ENCODE measurements at regions not wholly inside any gene's neighbourhood (a gene's known extent, or its start where the extent isn't known, plus 50 kb on each side); places are given as distances from the start of the nearest gene placed in this dataset.

GRCh38 chr2:118614841-118615271, 232.6 kb downstream of the EN1 start:
- no peak for DNase-seq
- TF ChIP-seq GATA1 (IDR thresholded peaks at IDR 0.05; ENCODE audit: low read depth, low read length) (no peak), POLR2A (IDR thresholded peaks at IDR 0.05; ENCODE audit: low read length) (no peak)

- TF ChIP-seq POLR2A (IDR thresholded peaks at IDR 0.05; ENCODE audit: low read length) (no peak), GATA1 (IDR thresholded peaks at IDR 0.05; ENCODE audit: low read depth, low read length) (no peak)
- DNase-seq: no peak
These were observed 233.7 kb downstream of the EN1 start for GRCh38 chr2:118613737-118614136.

- TF ChIP-seq POLR2A (IDR thresholded peaks at IDR 0.05; ENCODE audit: low read length) (no peak), GATA1 (IDR thresholded peaks at IDR 0.05; ENCODE audit: low read depth, low read length) (no peak)
- no peak for DNase-seq
These were observed 235.8 kb downstream of the EN1 start for GRCh38 chr2:118611691-118612090.

- no peak for DNase-seq
- TF ChIP-seq GATA1 (IDR thresholded peaks at IDR 0.05; ENCODE audit: low read depth, low read length): no peak
- no peak for TF ChIP-seq POLR2A (IDR thresholded peaks at IDR 0.05; ENCODE audit: low read length)
These were observed 238.3 kb downstream of the EN1 start for GRCh38 chr2:118609138-118609537.

GRCh38 chr2:118607641-118608040, 239.8 kb downstream of the EN1 start:
- no peak for TF ChIP-seq GATA1 (IDR thresholded peaks at IDR 0.05; ENCODE audit: low read depth, low read length)
- no peak for TF ChIP-seq POLR2A (IDR thresholded peaks at IDR 0.05; ENCODE audit: low read length)
- no peak for DNase-seq

GRCh38 chr2:118604811-118605210, 242.6 kb downstream of the EN1 start:
- no peak for TF ChIP-seq POLR2A (IDR thresholded peaks at IDR 0.05; ENCODE audit: low read length)
- TF ChIP-seq GATA1 (IDR thresholded peaks at IDR 0.05; ENCODE audit: low read depth, low read length): no peak

GRCh38 chr2:118604371-118604770, 243.1 kb downstream of the EN1 start:
- TF ChIP-seq POLR2A (IDR thresholded peaks at IDR 0.05; ENCODE audit: low read length): no peak
- TF ChIP-seq GATA1 (IDR thresholded peaks at IDR 0.05; ENCODE audit: low read depth, low read length): no peak
- no peak for DNase-seq

More at GRCh38 chr2:118604811-118605210, 242.6 kb downstream of the EN1 start:
- no peak for DNase-seq

- DNase-seq: no peak
- TF ChIP-seq GATA1 (IDR thresholded peaks at IDR 0.05; ENCODE audit: low read depth, low read length) (no peak), POLR2A (IDR thresholded peaks at IDR 0.05; ENCODE audit: low read length) (no peak)
These were observed 248.3 kb downstream of the EN1 start for GRCh38 chr2:118599141-118599540.

- TF ChIP-seq GATA1 (IDR thresholded peaks at IDR 0.05; ENCODE audit: low read depth, low read length): no peak
- TF ChIP-seq POLR2A (IDR thresholded peaks at IDR 0.05; ENCODE audit: low read length): no peak
- DNase-seq: no peak
These were observed 250.8 kb downstream of the EN1 start for GRCh38 chr2:118596620-118597019.

- no peak for DNase-seq
- no peak for TF ChIP-seq POLR2A (IDR thresholded peaks at IDR 0.05; ENCODE audit: low read length)
- TF ChIP-seq GATA1 (IDR thresholded peaks at IDR 0.05; ENCODE audit: low read depth, low read length): no peak
These were observed 254.2 kb downstream of the EN1 start for GRCh38 chr2:118593257-118593656.

GRCh38 chr2:118591223-118591622, 256.2 kb downstream of the EN1 start:
- no peak for DNase-seq
- TF ChIP-seq GATA1 (IDR thresholded peaks at IDR 0.05; ENCODE audit: low read depth, low read length) (no peak), POLR2A (IDR thresholded peaks at IDR 0.05; ENCODE audit: low read length) (no peak)

GRCh38 chr2:118589721-118590120, 257.7 kb downstream of the EN1 start:
- no peak for TF ChIP-seq POLR2A (IDR thresholded peaks at IDR 0.05; ENCODE audit: low read length)
- no peak for DNase-seq

- no peak for DNase-seq
- TF ChIP-seq GATA1 (IDR thresholded peaks at IDR 0.05; ENCODE audit: low read depth, low read length) (no peak), POLR2A (IDR thresholded peaks at IDR 0.05; ENCODE audit: low read length) (no peak)
These were observed 258.6 kb downstream of the EN1 start for GRCh38 chr2:118588850-118589249.

GRCh38 chr2:118586312-118586711, 261.1 kb downstream of the EN1 start:
- DNase-seq: no peak
- TF ChIP-seq POLR2A (IDR thresholded peaks at IDR 0.05; ENCODE audit: low read length) (no peak), GATA1 (IDR thresholded peaks at IDR 0.05; ENCODE audit: low read depth, low read length) (no peak)

- no peak for TF ChIP-seq POLR2A (IDR thresholded peaks at IDR 0.05; ENCODE audit: low read length)
- TF ChIP-seq GATA1 (IDR thresholded peaks at IDR 0.05; ENCODE audit: low read depth, low read length): no peak
- DNase-seq: no peak
These were observed 262.6 kb downstream of the EN1 start for GRCh38 chr2:118584877-118585276.
